ENCODE measurements at regions not wholly inside any gene's neighbourhood (a gene's known extent, or its start where the extent isn't known, plus 50 kb on each side); places are given as distances from the start of the nearest gene placed in this dataset.

- no peak for DNase-seq (ENCODE audit: low read depth)
- no peak for TF ChIP-seq CTCF (IDR thresholded peaks at IDR 0.05; ENCODE audit: control insufficient read depth, insufficient read depth, low read depth, low read length, missing control alignments)
- no peak overlapping the region for H3K4me3 ChIP-seq (ENCODE audit: control insufficient read depth, low read depth, low read length)
These were observed 211.1 kb upstream of the THBS1 start for GRCh38 chr15:39369768-39370167.

DNA sequence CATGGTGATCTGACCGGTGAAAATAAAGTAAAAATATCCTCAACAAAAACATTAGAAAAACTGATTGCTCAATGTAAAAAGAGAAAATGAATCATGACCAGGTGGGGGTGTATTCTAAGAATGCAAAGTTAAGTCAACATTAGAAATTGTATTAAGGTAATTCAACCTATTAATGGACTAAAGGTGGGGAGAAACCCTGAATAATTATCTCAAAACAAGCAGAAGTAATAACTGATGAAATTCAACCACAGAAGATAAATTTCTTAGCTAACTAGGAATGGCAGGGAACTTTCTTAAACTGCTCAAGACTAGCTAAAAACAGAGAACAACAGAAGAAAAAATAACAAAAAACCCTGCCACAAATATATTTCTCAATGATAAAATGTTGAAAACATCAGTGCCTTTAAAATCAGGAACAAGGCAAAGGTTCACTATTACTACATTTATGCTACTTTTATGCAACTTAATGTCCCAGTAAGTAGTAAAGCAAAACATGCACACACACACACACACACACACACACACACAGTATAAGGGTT lies 204.4 kb upstream of the THBS1 start:
- no peak overlapping the region for H3K4me3 ChIP-seq (ENCODE audit: control insufficient read depth, low read depth, low read length)
- TF ChIP-seq CTCF (IDR thresholded peaks at IDR 0.05; ENCODE audit: control insufficient read depth, insufficient read depth, low read depth, low read length, missing control alignments): no peak
- no peak for DNase-seq (ENCODE audit: low read depth)

GRCh38 chr15:39381517-39381916 lies 199.4 kb upstream of the THBS1 start:
- no peak for TF ChIP-seq CTCF (IDR thresholded peaks at IDR 0.05; ENCODE audit: control insufficient read depth, insufficient read depth, low read depth, low read length, missing control alignments)
- DNase-seq (ENCODE audit: low read depth): no peak

GRCh38 chr15:39388118-39388517 lies 192.8 kb upstream of the THBS1 start:
- no peak for TF ChIP-seq CTCF (IDR thresholded peaks at IDR 0.05; ENCODE audit: control insufficient read depth, insufficient read depth, low read depth, low read length, missing control alignments)
- no peak overlapping the region for H3K4me3 ChIP-seq (ENCODE audit: control insufficient read depth, low read depth, low read length)
- no peak for DNase-seq (ENCODE audit: low read depth)

More at GRCh38 chr15:39381517-39381916, 199.4 kb upstream of the THBS1 start:
- no peak overlapping the region for H3K4me3 ChIP-seq (ENCODE audit: control insufficient read depth, low read depth, low read length)

GRCh38 chr15:39391230-39391629 lies 189.6 kb upstream of the THBS1 start:
- H3K4me3 ChIP-seq (ENCODE audit: control insufficient read depth, low read depth, low read length): no peak overlapping the region
- TF ChIP-seq CTCF (IDR thresholded peaks at IDR 0.05; ENCODE audit: control insufficient read depth, insufficient read depth, low read depth, low read length, missing control alignments): no peak
- DNase-seq (ENCODE audit: low read depth): no peak

DNA sequence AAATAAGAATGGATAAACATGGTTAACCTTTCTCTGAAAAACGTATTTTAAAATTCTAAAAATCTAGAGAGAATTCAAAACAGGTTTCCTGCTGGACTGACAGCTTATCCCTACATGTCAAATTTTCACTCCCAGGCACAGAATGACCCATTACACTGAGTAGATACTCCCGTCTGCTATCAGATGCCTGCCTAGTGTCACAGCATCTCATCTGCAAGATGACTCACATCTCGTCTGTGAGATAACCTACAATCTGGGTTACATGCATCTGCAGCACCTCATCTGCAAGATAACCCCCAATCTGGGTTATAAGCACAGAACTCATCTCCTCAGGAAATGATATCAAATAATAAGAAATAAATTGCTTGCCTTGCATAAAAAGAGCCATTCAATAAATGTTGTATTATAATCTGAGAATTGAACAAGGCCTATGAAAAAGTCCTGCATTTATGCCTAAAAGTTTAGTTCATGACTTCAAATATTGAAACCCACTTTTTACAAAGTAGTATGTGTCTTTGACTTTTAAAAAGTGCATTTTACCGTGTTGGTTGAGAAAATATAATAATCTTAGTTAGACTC lies 188.3 kb upstream of the THBS1 start:
- DNase-seq (ENCODE audit: low read depth): no peak

More for the DNA sequence above, 188.3 kb upstream of the THBS1 start:
- no peak overlapping the region for H3K4me3 ChIP-seq (ENCODE audit: control insufficient read depth, low read depth, low read length)
- TF ChIP-seq CTCF (IDR thresholded peaks at IDR 0.05; ENCODE audit: control insufficient read depth, insufficient read depth, low read depth, low read length, missing control alignments): no peak

All from AG09309 (cell line).